K562 (cell line): ENCODE measurements at regions not wholly inside any gene's neighbourhood (a gene's known extent, or its start where the extent isn't known, plus 50 kb on each side); places are given as distances from the start of the nearest gene placed in this dataset.

Experiments
- ATAC-seq: fragments of 200-7000 bp; cut with Tn5 transposase; 3 replicates; pipeline ENCODE4 v1.9.1; 2020; ENCODE audit warnings: moderate library complexity
- BruUV-seq: library from RNA; stranded (reverse); fragments of 400-500 nt; replicated peaks from 2 replicates; lab custom pipeline; 2021; lab: Mats Ljungman, UMichigan
- CTCF ChIA-PET: fragments of 300-600 bp; formaldehyde crosslinking; extraction: SDS; loops from one replicate; lab custom pipeline; 2021; ENCODE audit warnings: low intra/inter-chr PET ratio; lab: Yijun Ruan, JAX
- POLR2A ChIA-PET: fragments of 300-600, 350-650 bp; sonication (Branson Sonifier 250); formaldehyde crosslinking; extraction: SDS; loops from one replicate; lab custom pipeline; 2021; ENCODE audit warnings: antibody characterized with exemption, inconsistent platforms; lab: Yijun Ruan, JAX
- DNase-seq, 4 experiments: peaks; one replicate each; pipeline versions ENCODE4 v3.0.0 to v3.0.0-alpha.2; 2011 to 2018; ENCODE audit warnings: low spot score in 3 of 4, mixed read lengths in 3 of 4; ENCODE audit errors: extremely low read depth in 1 of 4
- FAIRE-seq: peaks from 2 replicates; lab custom pipeline; 2011; peaks lifted over from hg19 to GRCh38; lab: Jason Lieb, UNC
- H2AFZ ChIP-seq: 2 replicates; pipeline ENCODE4 v1.6.0; 2011; ENCODE audit warnings: low read depth, low read length, control low read depth, inconsistent platforms
- H3K27ac ChIP-seq: fragments of 200-600 bp; 3 replicates; pipeline ENCODE4 v1.8.0; 2011; ENCODE audit warnings: low read depth, mild to moderate bottlenecking, control low read depth, inconsistent platforms, low read length, moderate library complexity, mixed read lengths; ENCODE audit errors: extremely low read depth
- H3K27me3 ChIP-seq, 2 experiments: fragments of 300-600 bp in 1 of 2; 2 replicates in 1 of 2; 3 replicates in 1 of 2; pipeline versions ENCODE4 v1.6.0 to v1.8.0; 2011; ENCODE audit warnings: inconsistent platforms in 2 of 2, low read length in 2 of 2, mild to moderate bottlenecking in 1 of 2, mixed read lengths in 1 of 2, moderate library complexity in 1 of 2; ENCODE audit not compliant: control insufficient read depth in 2 of 2, insufficient read depth in 2 of 2
- H3K36me3 ChIP-seq: fragments of 300-600 bp; 3 replicates; pipeline ENCODE4 v1.8.0; 2011; ENCODE audit warnings: mild to moderate bottlenecking, low read length, inconsistent platforms; ENCODE audit not compliant: control insufficient read depth, insufficient read depth
- H3K4me1 ChIP-seq, 2 experiments: fragments of 200-600 bp in 1 of 2; replicated peaks in 1 of 2; 2 replicates in 1 of 2; 3 replicates in 1 of 2; pipeline versions ENCODE4 v1.5.1 to v1.8.0; 2011; ENCODE audit warnings: inconsistent platforms in 2 of 2, low read length in 2 of 2, mild to moderate bottlenecking in 1 of 2, mixed read lengths in 1 of 2, moderate library complexity in 1 of 2; ENCODE audit not compliant: control insufficient read depth in 2 of 2, insufficient read depth in 2 of 2
- H3K4me2 ChIP-seq: 2 replicates; pipeline ENCODE4 v1.6.1; 2011; ENCODE audit warnings: low read length, control low read depth, inconsistent platforms, mixed read lengths; ENCODE audit not compliant: insufficient read depth
- H3K4me3 ChIP-seq: fragments of 200-600 bp; sonication (generic), shearing (Covaris generic); 2 replicates; pipeline ENCODE4 v1.5.1; 2016; ENCODE audit warnings: control low read depth, inconsistent platforms
- H3K79me2 ChIP-seq: fragments of 200-600 bp; 3 replicates; pipeline ENCODE4 v1.8.0; 2011; ENCODE audit warnings: low read length, inconsistent platforms; ENCODE audit not compliant: control insufficient read depth, insufficient read depth
- H3K9ac ChIP-seq, 2 experiments: 2 replicates each; pipeline versions ENCODE4 v1.6.0 to v1.6.1; 2011; ENCODE audit warnings: low read depth in 2 of 2, low read length in 2 of 2, control low read depth in 1 of 2, inconsistent platforms in 1 of 2, mild to moderate bottlenecking in 1 of 2, mixed read lengths in 1 of 2; ENCODE audit not compliant: insufficient read depth in 1 of 2
- H3K9me1 ChIP-seq: one replicate; pipeline ENCODE4 v1.6.0; 2011; ENCODE audit warnings: inconsistent platforms, mild to moderate bottlenecking, low read length, moderate library complexity; ENCODE audit not compliant: control insufficient read depth, insufficient read depth
- H3K9me3 ChIP-seq: replicated peaks from 2 replicates; pipeline ENCODE4 v1.5.1; 2011; ENCODE audit warnings: low read depth, low read length, inconsistent platforms; ENCODE audit not compliant: control insufficient read depth, insufficient read depth
- H4K20me1 ChIP-seq: replicated peaks from 2 replicates; pipeline ENCODE4 v1.6.1; 2011; ENCODE audit warnings: low read length, inconsistent platforms, mixed read lengths; ENCODE audit not compliant: control insufficient read depth, insufficient read depth
- BRCA1 ChIP-seq, 2 experiments: fragments of 450-650 bp in 1 of 2; sonication (generic) in 1 of 2; formaldehyde crosslinking in 1 of 2; IDR thresholded peaks; 2 replicates each; pipeline versions ENCODE4 v1.5.0 to v1.6.1; 2017 to 2020; ENCODE audit warnings: mild to moderate bottlenecking in 1 of 2, missing genetic modification reagents in 1 of 2
- CBFB ChIP-seq: sonication (generic); formaldehyde crosslinking; IDR thresholded peaks from 2 replicates; pipeline ENCODE4 v1.4.0; 2020; ENCODE audit warnings: mild to moderate bottlenecking, missing genetic modification reagents
- CREBBP ChIP-seq: IDR thresholded peaks from one replicate; pipeline ENCODE4 v1.6.1; 2012; ENCODE audit warnings: low read depth, mild to moderate bottlenecking, control low read depth, inconsistent platforms, low read length
- DDX20 ChIP-seq: fragments of 450-650 bp; IDR thresholded peaks from 2 replicates; pipeline ENCODE4 v1.6.1; 2016; ENCODE audit warnings: missing genetic modification characterization, low read depth, mild to moderate bottlenecking, missing compliant biosample characterization, moderate library complexity
- HNRNPUL1 ChIP-seq: fragments of 200-400 bp; formaldehyde crosslinking; IDR thresholded peaks from 2 replicates; pipeline ENCODE4 v1.6.1; 2017; ENCODE audit warnings: low read length
- MTA1 ChIP-seq: fragments of 450-650 bp; IDR thresholded peaks from 2 replicates; pipeline ENCODE4 v1.6.1; 2017; ENCODE audit warnings: borderline replicate concordance
- NR3C1 ChIP-seq: sonication (generic); formaldehyde crosslinking; IDR thresholded peaks from 2 replicates; pipeline ENCODE4 v1.8.1; 2022; ENCODE audit warnings: missing genetic modification reagents
- POU5F1 ChIP-seq: fragments of 150-350 bp; IDR thresholded peaks from 2 replicates; pipeline ENCODE4 v1.6.1; 2014; ENCODE audit warnings: borderline replicate concordance, low read length, low read depth, mild to moderate bottlenecking; ENCODE audit not compliant: partially characterized antibody
- RAD51 ChIP-seq: fragments of 450-650 bp; IDR thresholded peaks from 2 replicates; pipeline ENCODE4 v1.7.1; 2016; ENCODE audit warnings: low read depth, mild to moderate bottlenecking, borderline replicate concordance
- ZNF239 ChIP-seq: fragments of 250-450 bp; sonication (Bioruptor Pico); IDR thresholded peaks from 2 replicates; pipeline ENCODE4 v1.4.0; 2020; ENCODE audit warnings: mild to moderate bottlenecking
- ZNF512 ChIP-seq: IDR thresholded peaks from 2 replicates; pipeline ENCODE4 v1.6.1; 2016; ENCODE audit warnings: missing genetic modification characterization, missing compliant biosample characterization
- ZNF696 ChIP-seq: fragments of 250-450 bp; sonication (Bioruptor Pico); conservative IDR thresholded peaks from 2 replicates; pipeline ENCODE4 v1.4.0; 2020; ENCODE audit warnings: mild to moderate bottlenecking, moderate library complexity
- WGBS: fragments of 100-300 bp; shearing (Covaris generic); methylation state at CpG from one replicate; pipeline ENCODE4 v1.1.6; 2016; ENCODE audit warnings: low coverage, mixed read lengths; ENCODE audit not compliant: insufficient coverage; ENCODE audit errors: missing lambda C conversion rate; 5-methylcytosine and 5-hydroxymethylcytosine counted together
- in situ Hi-C: fragments of 300-500 bp; cut with MboI; formaldehyde crosslinking; loops from 4 replicates; pipeline ENCODE4 v1.15.0; 2018; ENCODE audit warnings: inconsistent platforms, mixed read lengths
- intact Hi-C: fragments of 100-400 bp; cut with micrococcal nuclease; formaldehyde crosslinking; loops from 2 replicates; pipeline ENCODE4 v1.14.2; 2022

GRCh38 chr13:103405297-103405696 is 339.1 kb upstream of the SLC10A2 start:
- H3K9me3 ChIP-seq: no peaks in the 10 kb centered on the region
- no peaks in the 10 kb centered on the region for H3K4me1 ChIP-seq
- no TSS peak for BruUV-seq
- no peak for ATAC-seq
- no peaks in the 10 kb centered on the region for H3K9me1 ChIP-seq
- no peaks in the 10 kb centered on the region for H3K79me2 ChIP-seq
- no peak overlapping the region for H3K4me2 ChIP-seq
- no peaks in the 10 kb centered on the region for H3K36me3 ChIP-seq
- no peak for TF ChIP-seq BRCA1 (IDR thresholded peaks at IDR 0.05)
- TF ChIP-seq BRCA1 (CRISPR knock-in tag; IDR thresholded peaks at IDR 0.05): no peak
- no peak for TF ChIP-seq NR3C1 (CRISPR knock-in tag)
- no peak for TF ChIP-seq POU5F1
- TF ChIP-seq CBFB (CRISPR knock-in tag): no peak
- TF ChIP-seq MTA1: no peak
- TF ChIP-seq ZNF696 (CRISPR knock-in tag): no peak
- TF ChIP-seq CREBBP: no peak
- TF ChIP-seq HNRNPUL1: no peak
- H4K20me1 ChIP-seq: no peaks in the 10 kb centered on the region
- no peak overlapping the region for H3K27ac ChIP-seq
- CTCF ChIA-PET: no interaction called here
- no peak overlapping the region for H2AFZ ChIP-seq
- DNase-seq: no peak
- intact Hi-C loops: no loop called here
- WGBS: 0% methylated on average over 2 of the region's 2 CpGs
- H3K9ac ChIP-seq: no peak overlapping the region
- POLR2A ChIA-PET: interaction anchor here (0.7 kb wide), 1 partner anchor 14 kb away, joined by 3 read pairs; no protein-coding TSS in a partner anchor
- in situ Hi-C loops: no loop called here
- FAIRE-seq: no peak
- H3K4me3 ChIP-seq: no peak overlapping the region
- H3K27me3 ChIP-seq: no peaks in the 10 kb centered on the region

DNA sequence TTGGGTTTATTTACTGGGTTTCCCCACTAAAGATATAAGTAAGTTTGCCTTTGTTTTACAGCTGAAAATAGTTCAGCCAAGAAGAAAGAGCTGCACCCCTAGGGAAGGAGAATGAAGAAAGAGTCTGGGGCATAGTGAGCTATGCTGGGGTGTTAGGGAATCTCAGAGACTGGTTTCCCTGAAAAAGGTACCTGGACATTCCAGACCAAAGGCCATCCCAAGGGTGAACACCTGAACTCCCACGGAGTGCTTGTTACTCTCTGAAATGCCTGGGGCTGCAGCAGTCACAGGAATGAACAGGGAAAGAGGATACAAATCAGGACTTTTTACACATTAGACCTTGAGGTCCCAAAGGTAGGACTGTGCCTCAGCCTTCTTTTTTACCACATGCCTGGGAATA is 337.6 kb upstream of the SLC10A2 start:
- no peak overlapping the region for H3K9ac ChIP-seq
- intact Hi-C loops: no loop called here
- H4K20me1 ChIP-seq: no peaks in the 10 kb centered on the region
- ChIA-PET POLR2A (no interaction called here), CTCF (no interaction called here)
- H3K9me1 ChIP-seq: no peaks in the 10 kb centered on the region
- DNase-seq (no peak), FAIRE-seq (no peak), ATAC-seq (no peak)
- H3K4me2 ChIP-seq: no peak overlapping the region
- H3K27me3 ChIP-seq: no peaks in the 10 kb centered on the region
- H2AFZ ChIP-seq: no peak overlapping the region
- 0% methylated on average over 1 of the region's 1 CpG for WGBS
- H3K27ac ChIP-seq: no peak overlapping the region
- in situ Hi-C loops: no loop called here
- H3K9me3 ChIP-seq: no peaks in the 10 kb centered on the region
- no peaks in the 10 kb centered on the region for H3K36me3 ChIP-seq
- no peaks in the 10 kb centered on the region for H3K79me2 ChIP-seq
- no peaks in the 10 kb centered on the region for H3K4me1 ChIP-seq
- H3K4me3 ChIP-seq: no peak overlapping the region
- no TSS peak for BruUV-seq
- no peak for TF ChIP-seq CREBBP
- TF ChIP-seq ZNF239 (CRISPR knock-in tag): no peak
- no peak for TF ChIP-seq DDX20 (tag)
- no peak for TF ChIP-seq ZNF512
- no peak for TF ChIP-seq RAD51
